ENCODE measurements at regions not wholly inside any gene's neighbourhood (a gene's known extent, or its start where the extent isn't known, plus 50 kb on each side); places are given as distances from the start of the nearest gene placed in this dataset.
A peak's percentile ranks its signal among the peaks of the same experiment; 100 is the strongest.

GRCh38 chr7:82507976-82508677 is 64.5 kb upstream of the CACNA2D1 start:
- H2AFZ ChIP-seq (ENCODE audit: low read depth, low read length): no peak overlapping the region
- H4K20me1 ChIP-seq (ENCODE audit: insufficient read depth, low read length): no peaks in the 10 kb centered on the region
- peaks cover 4% of the 10 kb centered on the region for H3K4me1 Mint-ChIP-seq (ENCODE audit: low read depth, unreplicated experiment)
- TF ChIP-seq EZH2 (IDR thresholded peaks at IDR 0.05; ENCODE audit: insufficient read depth, low read length) (no peak), CTCF (IDR thresholded peaks at IDR 0.05; ENCODE audit: insufficient read depth, low read depth, low read length) (no peak)
- H3K36me3 ChIP-seq (ENCODE audit: insufficient read depth, low read length): no peaks in the 10 kb centered on the region
- no peak overlapping the region for H3K9ac ChIP-seq (ENCODE audit: low read length)
- no peak overlapping the region for H3K4me2 ChIP-seq (ENCODE audit: low read length)
- H3K27me3 ChIP-seq (ENCODE audit: insufficient read depth, low read length): no peaks in the 10 kb centered on the region
- no peaks in the 10 kb centered on the region for H3K36me3 Mint-ChIP-seq (ENCODE audit: low read depth, unreplicated experiment)
- H3K9me3 Mint-ChIP-seq (ENCODE audit: unreplicated experiment): peaks cover 4% of the 10 kb centered on the region
- H3K9me3 ChIP-seq (ENCODE audit: insufficient read depth, low read depth, low read length): no peaks in the 10 kb centered on the region
- FAIRE-seq: no peak
- DNase-seq (ENCODE audit: low read depth): no peak
- no peaks in the 10 kb centered on the region for H3K79me2 ChIP-seq (ENCODE audit: insufficient read depth, low read length)
- H3K27ac Mint-ChIP-seq (ENCODE audit: unreplicated experiment): no peak overlapping the region
- no peak overlapping the region for H3K4me3 ChIP-seq (ENCODE audit: insufficient read depth, low read depth, low read length)
- no peaks in the 10 kb centered on the region for H3K27me3 Mint-ChIP-seq (ENCODE audit: low read depth, unreplicated experiment)
- no peak overlapping the region for H3K4me3 Mint-ChIP-seq (ENCODE audit: unreplicated experiment)
- no peaks in the 10 kb centered on the region for H3K4me1 ChIP-seq (ENCODE audit: insufficient read depth, low read length)
- H3K27ac ChIP-seq (ENCODE audit: low read depth, low read length): no peak overlapping the region

GRCh38 chr7:82507365-82507975 is 63.9 kb upstream of the CACNA2D1 start:
- Mint-ChIP-seq H3K9me3 (ENCODE audit: unreplicated experiment) (peaks cover 4% of the 10 kb centered on the region), H3K4me3 (ENCODE audit: unreplicated experiment) (no peak overlapping the region), H3K27ac (ENCODE audit: unreplicated experiment) (no peak overlapping the region), H3K4me1 (ENCODE audit: low read depth, unreplicated experiment) (peaks cover 4% of the 10 kb centered on the region), H3K27me3 (ENCODE audit: low read depth, unreplicated experiment) (no peaks in the 10 kb centered on the region), H3K36me3 (ENCODE audit: low read depth, unreplicated experiment) (no peaks in the 10 kb centered on the region)
- Histone ChIP-seq H3K9ac (ENCODE audit: low read length) (no peak overlapping the region), H3K36me3 (ENCODE audit: insufficient read depth, low read length) (no peaks in the 10 kb centered on the region), H3K4me3 (ENCODE audit: insufficient read depth, low read depth, low read length) (no peak overlapping the region), H3K79me2 (ENCODE audit: insufficient read depth, low read length) (no peaks in the 10 kb centered on the region), H4K20me1 (ENCODE audit: insufficient read depth, low read length) (no peaks in the 10 kb centered on the region), H3K9me3 (ENCODE audit: insufficient read depth, low read depth, low read length) (no peaks in the 10 kb centered on the region), H3K4me1 (ENCODE audit: insufficient read depth, low read length) (no peaks in the 10 kb centered on the region), H2AFZ (ENCODE audit: low read depth, low read length) (no peak overlapping the region), H3K27me3 (ENCODE audit: insufficient read depth, low read length) (no peaks in the 10 kb centered on the region), H3K27ac (ENCODE audit: low read depth, low read length) (no peak overlapping the region), H3K4me2 (ENCODE audit: low read length) (no peak overlapping the region)
- no peak for DNase-seq (ENCODE audit: low read depth)
- no peak for FAIRE-seq
- no peak for TF ChIP-seq EZH2 (IDR thresholded peaks at IDR 0.05; ENCODE audit: insufficient read depth, low read length)
- no peak for TF ChIP-seq CTCF (IDR thresholded peaks at IDR 0.05; ENCODE audit: insufficient read depth, low read depth, low read length)

GRCh38 chr7:82506702-82507101 is 63.1 kb upstream of the CACNA2D1 start:
- peak overlapping the region; percentile 78 for H3K27ac Mint-ChIP-seq (ENCODE audit: unreplicated experiment)
- Histone ChIP-seq H3K4me3 (ENCODE audit: insufficient read depth, low read depth, low read length) (no peak overlapping the region), H3K4me1 (ENCODE audit: insufficient read depth, low read length) (no peaks in the 10 kb centered on the region), H3K9ac (ENCODE audit: low read length) (no peak overlapping the region), H3K27ac (ENCODE audit: low read depth, low read length) (no peak overlapping the region), H3K9me3 (ENCODE audit: insufficient read depth, low read depth, low read length) (no peaks in the 10 kb centered on the region), H3K36me3 (ENCODE audit: insufficient read depth, low read length) (no peaks in the 10 kb centered on the region), H2AFZ (ENCODE audit: low read depth, low read length) (no peak overlapping the region), H4K20me1 (ENCODE audit: insufficient read depth, low read length) (no peaks in the 10 kb centered on the region), H3K79me2 (ENCODE audit: insufficient read depth, low read length) (no peaks in the 10 kb centered on the region), H3K4me2 (ENCODE audit: low read length) (no peak overlapping the region), H3K27me3 (ENCODE audit: insufficient read depth, low read length) (no peaks in the 10 kb centered on the region)
- no peak for TF ChIP-seq EZH2 (IDR thresholded peaks at IDR 0.05; ENCODE audit: insufficient read depth, low read length)
- TF ChIP-seq CTCF (IDR thresholded peaks at IDR 0.05; ENCODE audit: insufficient read depth, low read depth, low read length): no peak
- peaks cover 4% of the 10 kb centered on the region for H3K4me1 Mint-ChIP-seq (ENCODE audit: low read depth, unreplicated experiment)
- H3K36me3 Mint-ChIP-seq (ENCODE audit: low read depth, unreplicated experiment): no peaks in the 10 kb centered on the region
- H3K4me3 Mint-ChIP-seq (ENCODE audit: unreplicated experiment): peak overlapping the region; percentile 63
- DNase-seq (ENCODE audit: low read depth) (peak; percentile 64), FAIRE-seq (no peak)
- H3K27me3 Mint-ChIP-seq (ENCODE audit: low read depth, unreplicated experiment): no peaks in the 10 kb centered on the region
- peaks cover 4% of the 10 kb centered on the region for H3K9me3 Mint-ChIP-seq (ENCODE audit: unreplicated experiment)
